ENCODE measurements at regions not wholly inside any gene's neighbourhood (a gene's known extent, or its start where the extent isn't known, plus 50 kb on each side); places are given as distances from the start of the nearest gene placed in this dataset.

GRCh38 chr15:89395461-89395871 is 60.8 kb upstream of the POLG start:
- TF ChIP-seq, protein P1, sequence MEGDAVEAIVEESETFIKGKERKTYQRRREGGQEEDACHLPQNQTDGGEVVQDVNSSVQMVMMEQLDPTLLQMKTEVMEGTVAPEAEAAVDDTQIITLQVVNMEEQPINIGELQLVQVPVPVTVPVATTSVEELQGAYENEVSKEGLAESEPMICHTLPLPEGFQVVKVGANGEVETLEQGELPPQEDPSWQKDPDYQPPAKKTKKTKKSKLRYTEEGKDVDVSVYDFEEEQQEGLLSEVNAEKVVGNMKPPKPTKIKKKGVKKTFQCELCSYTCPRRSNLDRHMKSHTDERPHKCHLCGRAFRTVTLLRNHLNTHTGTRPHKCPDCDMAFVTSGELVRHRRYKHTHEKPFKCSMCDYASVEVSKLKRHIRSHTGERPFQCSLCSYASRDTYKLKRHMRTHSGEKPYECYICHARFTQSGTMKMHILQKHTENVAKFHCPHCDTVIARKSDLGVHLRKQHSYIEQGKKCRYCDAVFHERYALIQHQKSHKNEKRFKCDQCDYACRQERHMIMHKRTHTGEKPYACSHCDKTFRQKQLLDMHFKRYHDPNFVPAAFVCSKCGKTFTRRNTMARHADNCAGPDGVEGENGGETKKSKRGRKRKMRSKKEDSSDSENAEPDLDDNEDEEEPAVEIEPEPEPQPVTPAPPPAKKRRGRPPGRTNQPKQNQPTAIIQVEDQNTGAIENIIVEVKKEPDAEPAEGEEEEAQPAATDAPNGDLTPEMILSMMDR (IDR thresholded peaks at IDR 0.05), result no peak
- TF ChIP-seq POLR2A (IDR thresholded peaks at IDR 0.05), result no peak
